NCI-H524 treated with DMSO at 0.1 percent for 48 hours (cell line): ENCODE measurements at regions not wholly inside any gene's neighbourhood (a gene's known extent, or its start where the extent isn't known, plus 50 kb on each side); places are given as distances from the start of the nearest gene placed in this dataset.

ENCODE experiments used
- DNase-seq: peaks from one replicate; lab custom pipeline; 2025; lab: John Stamatoyannopoulos, UW

DNA sequence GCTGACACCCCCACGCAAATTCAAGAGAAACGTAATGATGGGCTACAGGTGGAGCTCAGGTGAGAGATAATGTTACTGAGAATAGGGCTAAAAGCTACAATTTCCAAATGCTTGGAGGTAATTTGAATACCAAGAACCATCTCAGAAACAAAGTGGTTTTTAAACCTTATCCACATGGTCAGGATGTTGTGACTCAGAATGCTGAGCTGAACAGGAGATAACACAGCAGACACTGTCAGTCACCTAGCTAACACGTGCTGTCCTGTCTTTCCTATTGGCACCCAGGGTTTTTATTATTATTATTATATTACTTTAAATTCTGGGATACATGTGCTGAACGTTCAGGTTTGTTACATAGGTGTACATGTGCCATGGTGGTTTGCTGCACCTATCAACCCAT is 233.0 kb upstream of the MAF start:
- no peak for DNase-seq

DNA sequence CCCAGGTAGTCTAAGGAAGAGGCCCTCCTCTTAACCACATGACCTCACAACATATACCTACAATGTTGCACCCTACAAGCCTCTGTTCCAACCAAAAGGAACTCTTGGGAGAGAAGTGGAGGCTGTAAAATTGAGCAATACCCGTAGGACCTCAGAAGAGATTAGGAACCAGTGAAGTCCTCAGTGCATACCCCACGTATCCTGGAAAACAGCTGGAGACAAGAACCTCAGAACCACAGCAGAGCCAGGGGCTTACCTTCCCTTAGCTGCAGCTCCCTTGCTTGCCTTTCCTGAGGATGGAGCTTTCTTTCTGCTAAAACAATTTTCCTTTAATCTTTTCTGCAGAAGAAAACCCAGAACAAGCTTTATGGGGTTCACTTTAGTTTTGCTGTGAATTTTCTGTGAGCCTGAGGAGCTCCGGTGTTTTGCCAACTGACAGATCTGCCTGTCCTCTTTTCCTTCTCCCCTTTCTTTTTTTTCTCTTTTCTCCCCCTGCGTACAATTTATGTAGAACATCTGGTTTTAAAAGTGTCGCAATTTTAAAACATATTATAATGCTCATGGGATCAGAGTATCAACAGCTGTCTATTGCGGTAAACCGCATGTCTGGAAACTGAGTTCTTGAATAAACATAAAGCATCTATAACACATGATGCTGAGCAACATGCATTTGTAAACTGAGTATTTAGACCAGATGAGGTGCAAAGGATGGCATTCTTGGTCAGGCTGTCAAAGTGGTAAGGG is 226.4 kb upstream of the MAF start:
- no peak for DNase-seq

DNA sequence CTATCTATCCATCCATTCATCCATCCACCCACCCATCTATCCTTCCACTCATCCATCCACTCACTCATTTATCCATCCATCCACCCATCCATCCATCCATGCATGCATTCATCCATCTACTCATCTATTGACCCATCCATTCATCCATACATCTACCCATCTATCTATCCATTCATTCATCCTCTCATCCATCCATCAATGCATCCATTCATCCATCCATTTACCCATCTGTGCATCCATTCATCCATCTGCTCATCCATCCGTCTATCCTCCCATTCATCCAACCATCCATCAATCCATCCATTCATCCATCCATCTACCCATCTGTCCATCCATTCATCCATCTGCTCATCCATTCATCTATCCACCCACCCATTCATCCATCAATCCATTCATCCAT is 224.5 kb upstream of the MAF start:
- DNase-seq: no peak

DNA sequence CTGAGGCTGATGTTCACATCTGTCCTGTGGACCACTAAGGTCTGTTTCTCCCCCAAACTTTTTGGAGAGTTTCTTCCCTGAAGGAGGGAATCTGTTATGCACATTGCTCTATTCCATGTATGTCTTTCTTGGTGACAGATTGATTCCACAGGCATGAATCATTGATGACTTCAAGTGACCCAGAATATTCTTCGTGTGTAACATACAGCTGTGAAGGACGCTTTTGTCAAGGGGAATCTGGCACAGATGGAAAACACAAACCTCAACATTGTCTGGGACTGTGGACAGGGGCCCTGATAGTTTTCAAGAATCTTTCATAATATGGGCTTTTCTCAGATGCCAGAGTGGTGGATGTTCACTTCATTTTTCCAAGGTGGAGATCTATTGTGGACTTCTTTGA is 223.1 kb upstream of the MAF start:
- DNase-seq: no peak

DNA sequence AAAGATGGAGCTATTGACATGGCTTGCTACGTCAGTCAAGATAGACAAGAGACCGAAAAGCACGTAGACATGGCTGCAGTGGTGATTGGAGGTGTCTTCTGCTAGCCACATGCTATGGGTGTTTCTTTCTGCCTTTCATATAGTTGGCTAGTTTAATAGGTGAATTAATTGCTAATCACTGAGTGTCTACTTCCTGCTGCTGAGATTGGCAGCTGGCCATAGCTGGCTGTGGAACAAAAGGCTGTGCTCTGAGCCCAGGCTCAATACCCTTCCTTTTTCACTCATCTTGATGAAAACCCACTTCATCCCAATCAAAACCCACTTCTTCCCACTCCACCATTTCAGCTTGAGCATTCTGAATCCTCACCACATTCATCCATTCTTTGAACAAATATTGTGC is 221.4 kb upstream of the MAF start:
- DNase-seq: no peak

DNA sequence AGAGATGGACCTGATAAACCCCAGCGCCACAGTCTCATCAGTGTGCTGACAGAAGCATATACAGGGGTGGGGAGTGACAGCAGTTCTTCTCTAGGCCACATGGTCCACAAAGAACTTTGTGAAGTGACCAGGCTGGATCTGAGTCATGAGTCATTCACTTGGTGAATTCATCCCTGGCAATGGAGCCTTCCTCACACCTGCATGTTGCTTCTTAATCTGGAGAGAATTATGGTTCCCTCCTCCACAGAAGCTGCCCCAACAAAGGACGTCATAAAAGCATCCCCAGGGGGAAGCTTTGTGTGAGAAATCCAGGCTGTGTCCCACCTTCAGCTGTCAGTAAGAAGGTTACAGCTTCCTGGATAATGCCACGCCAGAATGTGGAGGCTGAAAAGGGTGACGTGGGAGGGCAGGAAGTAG is 215.6 kb upstream of the MAF start:
- DNase-seq: no peak

DNA sequence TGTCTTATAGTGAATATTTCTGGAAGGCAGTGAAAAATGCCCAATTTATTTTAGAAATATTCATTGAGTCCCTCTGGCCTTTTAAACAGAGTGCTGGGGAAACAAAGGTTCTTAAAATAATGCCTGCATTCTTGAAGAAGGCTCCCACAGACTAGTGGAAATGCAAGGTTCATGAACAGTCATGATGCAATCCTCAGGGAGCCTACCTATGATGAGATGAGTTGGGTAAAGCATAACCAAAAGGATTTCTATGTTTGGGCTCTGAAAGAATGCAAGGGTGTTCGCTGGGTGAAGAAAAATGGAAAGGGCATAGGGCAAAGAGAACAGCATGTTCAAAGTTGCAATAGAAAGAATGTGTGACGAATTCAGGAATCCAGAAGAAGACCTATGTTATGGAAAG is 214.5 kb upstream of the MAF start:
- DNase-seq: no peak

DNA sequence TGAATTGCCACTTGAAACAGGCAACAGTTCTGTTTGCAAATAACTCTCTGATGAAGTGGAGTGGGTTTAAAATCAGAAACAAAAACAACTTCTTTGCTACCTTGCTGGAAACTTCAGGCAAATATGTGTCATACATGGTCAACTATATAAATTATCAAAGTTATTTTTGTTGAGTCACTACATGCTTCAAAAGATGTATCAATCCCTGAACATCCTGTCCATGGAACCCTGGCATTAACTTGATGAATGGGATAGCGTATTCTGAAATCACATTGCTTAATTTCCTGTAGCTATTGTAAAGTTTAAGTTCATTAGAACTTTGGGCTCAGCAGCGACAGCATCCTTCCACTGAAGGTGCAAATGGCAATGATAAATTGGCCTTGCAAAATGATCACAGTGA is 213.6 kb upstream of the MAF start:
- no peak for DNase-seq

DNA sequence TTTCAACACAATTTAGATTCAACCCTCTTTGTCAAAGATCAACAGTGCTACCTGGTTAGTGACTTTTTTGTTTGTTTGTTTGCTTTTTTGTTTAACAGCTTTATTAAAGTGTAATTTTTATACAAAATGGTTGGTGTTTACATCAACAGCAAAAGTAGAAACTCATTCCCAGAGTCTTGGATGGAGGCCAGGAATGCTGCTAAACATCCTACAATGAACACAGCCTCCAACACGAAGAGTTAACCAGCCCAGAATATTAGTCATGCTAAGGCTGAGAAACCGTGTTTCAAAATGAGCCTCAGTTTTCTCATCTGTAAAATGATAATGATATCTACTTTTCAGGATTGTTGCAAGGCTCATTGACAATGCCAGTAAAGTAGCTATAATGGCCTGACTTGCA is 211.0 kb upstream of the MAF start:
- no peak for DNase-seq

DNA sequence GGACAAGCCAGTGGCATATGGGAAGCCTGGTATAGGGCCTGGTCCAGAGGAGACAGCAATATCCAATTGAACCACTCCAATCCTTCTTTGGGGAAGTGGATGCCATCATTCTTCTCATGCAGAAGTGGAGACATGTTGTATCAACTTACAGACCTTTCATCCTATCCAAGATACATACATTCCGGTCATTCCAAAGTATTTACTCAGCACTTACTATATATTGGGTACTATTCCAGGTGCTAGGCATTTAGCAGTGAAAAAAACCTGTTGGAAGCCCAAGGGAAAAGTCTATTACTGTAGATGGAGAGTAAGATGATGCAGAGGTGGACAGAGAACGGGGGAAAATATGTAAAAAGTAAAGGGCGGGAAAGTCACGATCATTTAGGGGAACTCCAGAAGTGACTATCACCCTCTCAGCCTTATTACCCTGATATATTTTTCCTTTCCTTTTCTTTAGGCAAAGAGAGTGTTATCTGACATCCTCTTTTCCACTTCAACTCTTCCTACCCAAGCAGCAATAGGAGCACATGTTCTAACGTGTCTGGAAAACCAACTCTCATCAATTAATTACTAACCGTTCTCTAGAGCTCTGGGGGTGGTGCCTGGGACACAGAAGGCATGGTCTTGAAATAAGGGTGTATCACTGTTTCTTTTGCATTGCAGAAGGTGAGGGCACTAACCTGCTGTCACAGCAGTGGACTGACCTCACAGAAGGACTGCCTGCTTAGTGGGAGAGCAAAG is 210.1 kb upstream of the MAF start:
- no peak for DNase-seq

DNA sequence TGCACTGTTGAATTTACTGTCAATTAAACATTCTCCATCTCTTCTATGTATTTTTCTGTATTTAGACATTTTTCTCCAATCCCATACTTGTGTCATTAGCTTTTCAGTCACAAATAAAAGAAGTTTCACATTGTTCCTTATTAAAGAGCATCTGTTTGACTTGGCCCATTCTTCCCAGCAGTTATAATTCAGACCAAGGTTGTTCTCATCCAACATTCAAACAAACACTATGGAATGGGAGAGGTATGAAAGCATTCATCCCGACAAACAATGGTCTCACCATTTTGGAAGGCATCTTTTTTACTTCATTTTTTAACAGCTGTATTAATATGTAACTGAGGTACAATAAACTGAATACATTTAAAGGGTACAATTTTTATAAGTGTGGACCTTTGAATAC is 208.8 kb upstream of the MAF start:
- no peak for DNase-seq

DNA sequence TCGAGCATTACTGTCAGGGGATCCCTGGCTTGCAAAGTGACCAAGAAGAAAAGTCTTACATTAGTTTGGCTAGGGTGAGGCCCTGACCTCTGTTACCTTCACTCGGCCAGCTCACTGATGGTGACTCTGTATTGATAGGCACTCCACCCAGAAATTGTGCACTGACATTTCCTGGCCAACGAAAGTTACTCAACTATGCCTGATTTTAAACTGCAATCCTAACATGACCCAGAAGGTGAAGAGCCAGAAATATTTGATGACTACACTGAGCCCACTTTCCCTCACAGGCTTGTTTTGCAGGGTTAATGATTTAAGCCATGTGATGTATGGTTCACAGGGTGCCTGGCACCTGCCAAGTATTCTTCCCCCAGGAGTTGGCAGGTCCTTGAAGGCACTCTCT is 208.2 kb upstream of the MAF start:
- no peak for DNase-seq

DNA sequence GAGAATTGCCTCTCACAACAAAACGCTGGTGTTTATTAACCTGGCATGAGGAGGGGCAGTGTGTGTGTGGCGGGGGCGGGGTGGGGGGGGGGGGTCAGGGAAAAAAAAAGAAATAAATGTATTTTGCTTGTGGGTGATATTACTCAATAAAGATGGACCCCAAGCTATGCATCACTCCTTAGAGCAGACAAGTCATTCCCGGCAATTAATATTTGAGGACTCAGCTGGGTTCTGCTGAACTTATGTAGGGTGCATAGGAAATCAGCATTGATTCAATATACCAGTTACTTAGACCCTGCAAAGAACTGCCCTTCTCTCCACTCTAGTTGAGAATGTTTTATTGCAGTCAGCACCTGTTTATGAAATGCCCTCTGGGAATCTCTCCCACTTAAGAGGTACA is 206.2 kb upstream of the MAF start:
- no peak for DNase-seq

DNA sequence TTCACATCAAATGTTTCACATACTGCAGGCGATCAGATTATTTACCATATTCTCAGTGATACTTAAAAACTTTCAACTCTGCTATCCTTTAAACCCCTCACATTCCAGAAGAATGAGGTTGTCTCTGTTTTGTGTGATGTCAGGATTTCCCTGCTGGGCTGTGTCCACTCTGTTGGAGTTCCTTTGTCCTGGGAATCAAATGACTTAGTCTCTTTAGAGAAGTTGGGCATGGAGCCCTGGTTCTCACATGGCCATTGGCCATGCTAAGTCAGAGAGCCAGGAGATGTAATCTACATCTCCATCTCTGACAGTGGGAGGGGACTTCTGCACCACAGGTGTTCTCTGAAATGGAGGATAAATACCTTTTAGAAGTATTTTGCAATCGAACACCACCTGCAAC is 205.1 kb upstream of the MAF start:
- DNase-seq: no peak

DNA sequence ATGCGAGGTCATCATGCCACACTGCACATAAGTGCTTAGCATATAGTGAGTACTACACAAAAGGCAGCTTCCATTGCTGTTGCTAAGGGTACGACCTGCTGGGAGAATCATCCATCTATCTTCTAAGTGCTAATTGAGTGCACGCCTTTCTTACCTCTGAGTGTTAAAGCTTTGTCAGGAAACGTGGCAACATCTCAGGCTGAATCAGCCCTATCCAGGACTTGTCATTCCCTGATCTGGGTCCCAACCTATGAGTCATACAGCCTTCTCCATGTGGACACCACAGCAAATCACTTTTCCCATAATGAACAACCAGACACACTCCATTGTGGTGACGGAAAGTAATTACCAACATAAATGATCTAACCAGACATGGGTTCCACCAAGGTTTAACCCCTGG is 201.1 kb upstream of the MAF start:
- no peak for DNase-seq

DNA sequence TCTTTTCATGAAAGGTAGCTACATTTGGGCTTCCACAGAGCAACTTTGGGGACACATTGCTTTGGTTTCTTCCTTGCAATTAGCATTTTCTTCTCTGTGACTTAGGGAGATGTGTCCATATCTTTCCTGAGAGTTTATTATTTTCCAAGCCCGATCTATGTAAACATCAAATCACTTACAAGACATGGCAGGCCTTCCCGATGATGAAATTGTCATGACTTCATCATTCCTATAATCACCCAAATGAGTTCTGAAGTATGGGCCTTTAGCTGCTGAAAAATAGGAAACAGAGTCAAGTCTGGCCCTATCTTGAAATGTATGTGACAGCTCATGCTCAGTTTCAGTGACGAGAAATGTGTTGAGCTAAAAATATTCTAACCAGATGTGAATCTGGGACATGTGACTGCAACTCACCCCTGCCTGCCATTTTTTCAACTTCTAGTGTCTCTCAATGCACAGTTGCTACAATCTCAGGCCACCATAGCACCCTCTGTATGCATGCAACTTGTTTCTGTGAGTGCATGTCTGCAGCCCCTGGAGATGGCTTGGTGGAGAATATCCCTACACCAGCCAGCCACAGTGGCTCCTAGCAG is 199.6 kb upstream of the MAF start:
- no peak for DNase-seq

DNA sequence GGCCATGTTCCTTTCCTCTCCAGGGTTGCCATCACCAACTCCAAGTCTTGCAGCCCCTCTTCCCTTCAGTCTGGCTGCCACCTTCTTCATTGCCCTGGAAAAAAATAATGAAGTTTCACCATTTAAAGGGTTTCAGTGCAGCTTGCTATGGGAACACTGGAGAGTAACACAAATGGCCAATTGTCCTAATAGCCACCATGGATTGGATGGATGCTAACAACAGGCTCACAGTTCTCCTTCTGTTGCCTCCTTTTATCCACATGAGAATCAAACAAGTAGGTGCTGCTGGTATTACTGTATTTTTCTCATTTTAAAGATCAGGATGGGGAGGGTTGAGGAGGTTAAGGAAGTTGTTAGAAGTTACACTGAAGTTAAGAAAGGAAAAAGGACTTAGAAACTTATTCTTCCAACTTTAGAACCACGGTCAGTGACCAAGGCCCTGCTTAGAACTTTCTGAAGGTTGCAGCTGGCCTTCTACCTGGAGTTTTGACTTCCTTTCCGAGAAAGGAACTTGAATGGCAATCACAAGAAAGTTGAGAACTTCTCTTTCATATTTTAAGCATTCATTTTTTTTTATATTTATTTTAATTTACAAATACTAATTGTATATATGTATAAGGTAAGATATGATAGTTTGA is 198.0 kb upstream of the MAF start:
- no peak for DNase-seq

DNA sequence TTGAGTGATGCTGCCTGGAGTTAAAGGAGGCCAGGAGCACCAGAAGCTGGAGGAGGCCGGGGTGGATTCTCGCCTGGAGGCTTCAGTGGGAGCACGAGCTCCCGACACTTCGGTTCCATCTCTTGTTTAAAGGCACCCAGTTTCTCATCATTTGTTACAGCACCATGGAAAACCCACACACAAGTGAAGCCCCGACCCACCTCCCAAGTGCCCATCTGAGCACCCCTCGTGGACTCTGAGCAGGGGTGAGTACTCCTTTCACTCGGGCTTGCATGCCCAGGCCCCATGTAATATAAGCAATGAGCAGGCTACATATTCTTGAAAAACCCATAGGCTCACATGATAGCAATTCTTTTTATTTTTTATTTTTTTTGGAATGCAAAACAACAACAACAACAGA is 196.9 kb upstream of the MAF start:
- DNase-seq: no peak

DNA sequence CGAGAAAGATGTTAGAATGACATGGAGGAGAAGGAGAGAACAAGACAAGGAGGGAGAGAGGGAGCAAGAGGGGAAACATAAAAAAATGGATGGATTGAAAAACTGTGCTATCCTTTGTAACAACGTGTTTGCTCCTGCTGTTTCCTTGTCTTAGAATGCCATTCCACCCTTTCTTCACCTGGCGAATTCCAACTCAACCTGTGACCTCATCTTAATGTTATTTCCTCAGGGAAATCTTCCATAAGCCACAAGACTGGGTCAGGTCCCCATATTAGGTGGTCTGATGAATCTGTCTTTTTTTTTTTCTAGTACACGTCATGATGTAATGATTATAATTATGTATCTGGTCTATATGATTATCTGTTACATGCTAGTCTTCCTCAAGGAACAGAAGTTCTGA is 195.0 kb upstream of the MAF start:
- no peak for DNase-seq

DNA sequence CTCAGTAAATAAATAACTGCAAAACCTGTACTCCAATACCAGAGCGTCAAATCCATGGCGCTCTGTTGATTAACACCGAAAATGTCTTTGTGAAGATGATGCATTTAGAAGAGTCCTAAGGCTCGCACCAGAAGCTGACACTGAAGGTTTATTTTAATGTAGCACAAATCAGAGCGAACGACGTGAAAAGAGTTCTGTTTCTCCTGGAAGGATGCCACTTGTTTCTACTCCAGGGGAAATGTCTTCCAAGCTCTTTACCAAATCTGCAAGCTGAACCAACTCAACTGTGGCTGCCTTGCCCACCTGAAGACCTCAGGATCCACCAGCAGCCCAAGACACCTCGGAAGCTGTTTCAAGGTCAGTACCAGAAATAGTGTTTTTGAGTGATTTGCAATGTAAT is 194.4 kb upstream of the MAF start:
- DNase-seq: no peak

DNA sequence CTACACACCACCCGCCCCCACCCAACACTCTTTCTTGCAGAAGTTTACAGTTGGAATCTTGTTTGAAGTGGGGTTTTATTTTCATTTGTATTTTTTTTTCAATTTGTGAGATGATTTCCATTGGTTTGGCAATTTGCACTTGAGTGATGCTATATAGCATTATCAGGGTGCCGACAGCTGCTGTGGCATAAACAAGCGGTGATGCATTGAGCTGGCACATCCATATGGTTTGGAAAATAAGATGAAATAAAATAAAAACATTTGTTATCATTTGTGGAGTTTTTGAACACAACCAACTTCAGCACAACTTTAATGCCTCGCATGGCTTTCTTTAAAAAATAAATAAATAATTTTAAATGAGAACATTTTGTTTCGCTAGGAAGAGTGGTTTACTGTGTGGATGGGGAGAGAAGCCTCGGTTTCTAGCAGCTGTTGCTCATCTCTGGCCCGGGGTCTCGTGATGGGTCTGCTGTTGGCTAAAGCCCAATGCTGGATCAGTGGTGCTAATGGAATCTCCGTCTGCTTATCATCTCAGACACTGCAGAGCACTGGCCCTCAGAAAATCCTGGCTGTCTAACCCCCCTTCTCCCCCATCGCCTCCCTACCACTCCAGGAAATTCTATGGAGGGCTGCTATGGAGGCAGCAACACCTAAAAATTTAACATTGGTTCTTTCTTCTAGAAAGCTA is 192.3 kb upstream of the MAF start:
- peak; percentile 54 for DNase-seq

DNA sequence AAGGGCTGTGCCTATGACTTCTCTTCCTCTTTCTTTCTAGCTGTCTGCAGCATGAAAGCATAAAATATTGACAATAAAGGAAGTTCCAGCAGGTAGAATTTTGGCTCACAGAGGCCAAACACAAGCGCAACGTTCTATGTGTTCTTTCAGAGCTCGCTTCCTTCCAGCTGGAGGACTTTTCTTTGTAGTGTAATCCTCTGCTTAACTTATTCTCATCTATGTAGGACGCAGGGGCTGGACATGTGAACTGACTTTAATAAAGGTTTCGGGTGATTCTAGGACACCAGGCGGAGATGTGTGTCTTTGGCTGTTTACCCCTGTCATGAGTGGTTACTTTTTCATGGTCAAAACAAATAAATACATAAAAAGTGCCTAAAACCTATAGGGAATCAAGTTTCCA is 191.5 kb upstream of the MAF start:
- DNase-seq: no peak

DNA sequence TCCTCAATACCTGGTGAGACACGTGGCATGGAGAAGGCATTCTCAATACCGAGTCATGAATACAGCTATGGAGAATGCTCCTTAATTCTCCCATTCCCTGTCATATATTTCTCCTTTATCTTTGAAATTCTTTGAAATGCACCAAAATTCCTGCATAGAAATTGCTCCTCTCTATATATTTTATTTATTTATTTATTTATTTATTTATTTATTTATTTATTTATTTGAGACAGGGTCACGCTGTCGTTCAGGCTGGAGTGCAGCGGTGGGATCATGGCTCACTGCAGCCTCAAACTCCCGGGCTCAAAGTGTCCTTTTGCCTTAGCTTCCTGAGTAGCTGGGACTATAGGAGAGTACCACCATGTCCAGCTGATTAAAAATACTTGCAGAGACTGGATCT is 190.3 kb upstream of the MAF start:
- DNase-seq: no peak
